GM18858 (cell line): ENCODE measurements at regions not wholly inside any gene's neighbourhood (a gene's known extent, or its start where the extent isn't known, plus 50 kb on each side); places are given as distances from the start of the nearest gene placed in this dataset.

Experiments used
- ATAC-seq: cut with Tn5 transposase; IDR thresholded peaks from one replicate; pipeline ENCODE4 v1.9.1; 2021; ENCODE audit not compliant: unreplicated experiment

GRCh38 chr5:106739127-106739526 lies 931.6 kb downstream of the EFNA5 start:
- ATAC-seq, result no peak

DNA sequence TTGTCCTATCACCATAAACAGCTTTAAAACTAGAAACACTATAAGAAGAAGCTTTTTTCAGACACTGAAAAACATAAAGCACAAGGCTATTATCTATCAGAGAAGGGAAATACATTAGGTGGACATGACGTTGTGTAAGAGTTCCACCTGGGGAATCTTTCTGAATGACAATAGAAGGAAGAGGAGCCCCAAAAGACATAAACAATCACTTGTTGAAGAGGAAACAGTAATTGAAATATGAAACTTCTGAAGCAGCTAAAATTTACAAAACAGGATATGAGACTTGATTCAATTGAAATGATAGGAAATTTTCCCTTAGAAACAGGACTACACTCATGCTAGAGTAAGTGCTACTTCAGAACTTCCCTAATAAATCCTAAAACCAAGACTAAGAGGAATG lies 933.6 kb downstream of the EFNA5 start:
- no peak for ATAC-seq

- no peak for ATAC-seq
These were observed 938.1 kb downstream of the EFNA5 start for GRCh38 chr5:106732624-106733023.

DNA sequence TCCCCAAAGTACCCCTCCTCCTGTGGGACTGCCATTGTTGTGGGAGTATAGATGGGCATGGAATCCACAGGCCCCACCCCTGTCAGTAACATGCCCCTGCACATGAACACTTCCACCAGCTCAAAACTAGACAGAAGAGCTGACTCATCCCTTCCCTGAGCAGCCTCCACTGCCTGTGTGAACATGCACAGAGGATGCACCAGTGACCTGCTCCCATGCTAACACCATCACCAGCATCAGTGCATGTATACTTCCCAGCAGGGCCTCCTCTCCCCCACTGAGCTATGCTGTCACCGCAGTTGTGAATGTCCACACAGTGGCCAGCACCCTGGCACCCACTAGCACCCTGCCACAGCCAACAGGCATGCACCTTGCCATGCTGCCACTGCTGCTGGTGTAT lies 939.8 kb downstream of the EFNA5 start:
- ATAC-seq, result no peak

DNA sequence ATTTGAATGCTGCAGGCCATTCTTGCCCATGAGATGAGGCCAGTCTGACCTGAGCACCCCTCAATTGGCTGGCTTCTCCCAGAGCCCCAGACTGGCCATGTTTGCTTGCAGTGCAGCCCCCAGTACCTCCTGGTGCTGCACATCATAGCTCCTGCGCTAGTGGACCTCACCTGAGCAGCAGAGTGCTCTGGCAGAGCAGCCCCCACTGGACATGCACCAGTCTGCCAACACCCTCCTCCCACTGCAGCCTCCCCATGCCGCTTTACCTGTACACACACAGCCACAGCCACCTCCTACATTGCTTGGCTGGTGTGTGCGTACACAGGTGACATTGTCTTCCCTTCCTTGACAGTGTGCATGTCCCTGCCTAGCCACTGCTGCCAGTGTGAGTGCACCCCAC lies 940.2 kb downstream of the EFNA5 start:
- no peak for ATAC-seq

- ATAC-seq, result no peak
These were observed 942.5 kb downstream of the EFNA5 start for GRCh38 chr5:106728208-106728607.

DNA sequence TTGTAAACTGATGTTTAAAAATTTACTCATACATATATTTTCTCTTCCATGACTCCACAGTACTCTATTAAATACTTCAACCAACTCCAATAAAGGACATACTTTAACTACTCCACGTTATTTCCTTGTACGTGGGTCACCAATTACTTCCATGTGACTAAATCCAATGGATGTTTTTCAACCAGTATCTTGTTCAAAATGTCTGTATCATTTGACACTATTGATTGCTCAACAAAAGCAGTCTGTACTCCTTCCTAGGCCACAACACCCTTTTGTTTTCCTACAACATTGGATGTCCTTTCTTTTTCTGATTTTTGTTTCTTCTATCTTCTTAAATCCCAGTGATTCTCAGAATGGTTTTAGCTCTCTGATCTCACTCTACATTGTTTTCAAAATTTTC lies 943.7 kb downstream of the EFNA5 start:
- ATAC-seq, result no peak

DNA sequence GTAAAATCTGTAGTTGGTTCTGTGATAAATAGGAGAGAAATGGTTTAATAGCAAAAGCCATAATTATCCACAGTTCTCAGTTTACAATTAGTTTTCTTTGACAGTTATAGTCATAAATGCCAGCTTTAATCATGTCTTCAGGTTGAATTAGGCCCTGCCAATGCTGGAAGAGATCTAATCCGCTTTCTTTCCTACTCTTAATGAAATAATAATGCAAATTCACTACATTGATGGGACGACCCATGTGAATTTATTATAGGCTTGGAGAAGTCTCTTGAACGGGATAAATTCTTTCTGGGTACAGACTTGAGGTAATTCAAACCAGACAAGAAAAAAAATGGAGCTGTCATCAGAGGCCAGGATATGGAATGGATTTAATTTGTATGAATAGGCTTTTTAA lies 950.4 kb downstream of the EFNA5 start:
- no peak for ATAC-seq

DNA sequence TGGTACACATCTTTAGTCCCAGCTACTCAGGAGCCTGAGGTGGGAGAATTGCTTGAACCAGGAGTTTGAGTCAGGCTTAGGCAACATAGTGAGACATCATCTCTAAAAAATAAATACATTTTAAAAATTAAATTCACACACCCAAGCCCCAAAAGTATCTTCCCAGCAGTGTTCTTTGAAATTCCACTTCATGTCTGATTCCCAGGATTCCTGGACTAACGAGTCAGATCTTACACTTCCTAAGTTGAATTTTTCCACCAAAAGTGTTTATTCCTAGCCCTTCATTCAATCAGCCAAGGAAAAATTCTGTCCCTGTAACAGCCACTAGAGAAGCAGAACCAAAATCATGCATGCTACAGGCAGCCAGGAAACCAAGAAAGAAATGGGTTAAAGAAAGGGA lies 970.9 kb downstream of the EFNA5 start:
- no peak for ATAC-seq

DNA sequence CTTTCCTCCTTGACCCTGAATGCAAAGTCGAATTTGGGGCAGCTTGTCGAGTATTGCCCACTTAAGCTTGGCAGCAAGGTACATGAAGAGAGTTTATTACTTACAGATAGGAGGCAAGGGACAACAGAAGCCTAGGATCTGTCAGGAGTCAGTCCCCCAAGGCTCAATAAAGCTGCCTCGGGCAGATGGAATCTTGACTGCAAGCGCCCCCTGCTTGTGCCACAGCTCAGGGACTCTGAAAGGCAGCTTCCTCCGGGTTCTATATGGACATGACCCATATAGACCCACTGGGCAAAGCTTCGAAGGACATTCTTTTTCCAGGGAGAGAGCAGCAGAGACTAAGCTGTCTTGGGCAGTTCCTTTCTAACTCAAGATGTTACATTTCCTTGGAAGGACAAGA lies 971.5 kb downstream of the EFNA5 start:
- no peak for ATAC-seq

DNA sequence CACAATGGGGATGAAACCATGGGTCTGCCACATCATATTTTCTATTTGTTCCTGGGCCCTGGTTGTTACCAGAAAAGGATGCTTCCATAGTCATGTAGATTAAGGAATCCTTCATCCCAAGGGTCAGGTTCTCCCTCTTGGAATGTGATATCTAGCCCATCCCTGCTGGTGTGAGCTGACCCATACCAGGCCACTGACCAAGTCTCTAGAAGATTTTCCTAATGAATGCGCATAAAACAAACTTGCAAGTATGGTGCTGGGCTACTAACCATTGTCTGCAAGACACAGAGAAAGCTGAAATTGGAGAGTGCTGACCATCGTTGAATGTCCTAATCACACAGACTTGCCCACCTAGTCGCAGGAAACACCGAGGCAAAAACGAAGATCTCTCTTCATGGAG lies 972.6 kb downstream of the EFNA5 start:
- ATAC-seq, result no peak

GRCh38 chr5:106691701-106692100 lies 979.0 kb downstream of the EFNA5 start:
- ATAC-seq, result no peak

DNA sequence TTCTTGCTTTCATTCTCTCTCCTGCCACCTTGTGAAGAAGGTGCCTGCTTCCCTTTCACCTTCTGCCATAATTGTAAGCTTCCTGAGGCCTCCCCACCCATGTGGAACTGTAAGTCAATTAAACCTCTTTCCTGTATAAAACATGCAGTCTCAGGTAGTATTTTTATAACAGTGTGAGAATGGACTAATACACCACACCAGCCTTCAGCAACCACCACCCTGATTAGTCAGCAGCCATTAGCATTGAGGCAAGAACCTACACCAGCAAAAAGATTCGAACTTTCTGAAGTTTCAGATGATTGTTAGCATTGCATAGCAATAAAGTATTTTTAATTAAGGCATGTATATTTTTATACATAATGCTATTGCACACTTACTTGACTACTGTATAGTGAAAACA lies 980.2 kb downstream of the EFNA5 start:
- no peak for ATAC-seq

- peak; percentile 80 for ATAC-seq
These were observed 990.4 kb downstream of the EFNA5 start for GRCh38 chr5:106680330-106680729.

DNA sequence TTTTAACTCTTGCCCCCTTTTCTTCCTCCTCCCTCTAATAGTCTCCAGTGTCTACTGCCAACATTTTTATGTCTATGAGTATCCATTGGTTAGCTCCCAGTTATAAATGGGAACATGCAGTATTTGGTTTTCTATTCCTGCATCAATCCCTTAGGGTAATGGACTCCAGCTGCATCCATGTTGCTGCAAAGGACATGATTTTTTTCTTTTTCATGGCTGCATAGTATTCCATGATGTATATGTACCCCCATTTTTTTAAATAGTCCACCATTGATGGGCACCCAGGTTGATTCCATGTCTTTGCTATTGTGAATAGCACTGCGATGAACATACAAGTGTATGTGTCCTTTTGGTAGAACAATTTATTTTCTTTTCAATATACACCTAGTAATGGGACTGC lies 993.7 kb downstream of the EFNA5 start:
- ATAC-seq, result no peak

- ATAC-seq, result no peak
These were observed 995.0 kb downstream of the EFNA5 start for GRCh38 chr5:106675687-106676086.

- ATAC-seq, result no peak
These were observed 996.8 kb downstream of the EFNA5 start for GRCh38 chr5:106673941-106674340.

DNA sequence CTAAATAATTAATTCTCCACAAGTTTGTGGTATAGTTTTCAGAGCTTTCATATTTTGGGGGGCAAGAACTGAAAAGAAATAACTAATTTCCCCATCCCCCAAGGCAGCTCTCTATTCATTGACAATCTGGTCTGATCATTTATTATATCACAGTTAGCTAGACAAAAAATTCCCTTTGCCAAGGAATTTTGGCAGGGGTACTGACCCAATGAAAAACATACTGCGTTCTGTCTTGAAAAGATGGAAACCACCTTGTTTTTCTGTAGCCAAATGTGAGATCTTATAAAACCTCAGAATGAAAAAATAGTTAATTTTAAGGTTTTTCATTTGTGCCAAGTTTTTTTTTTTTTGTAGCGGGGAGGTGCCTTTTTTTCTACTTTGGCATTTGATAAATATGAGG lies 1008.9 kb downstream of the EFNA5 start:
- ATAC-seq, result no peak

GRCh38 chr5:106660681-106661080 lies 1010.1 kb downstream of the EFNA5 start:
- no peak for ATAC-seq

GRCh38 chr5:106658150-106658549 lies 1012.6 kb downstream of the EFNA5 start:
- ATAC-seq, result no peak

DNA sequence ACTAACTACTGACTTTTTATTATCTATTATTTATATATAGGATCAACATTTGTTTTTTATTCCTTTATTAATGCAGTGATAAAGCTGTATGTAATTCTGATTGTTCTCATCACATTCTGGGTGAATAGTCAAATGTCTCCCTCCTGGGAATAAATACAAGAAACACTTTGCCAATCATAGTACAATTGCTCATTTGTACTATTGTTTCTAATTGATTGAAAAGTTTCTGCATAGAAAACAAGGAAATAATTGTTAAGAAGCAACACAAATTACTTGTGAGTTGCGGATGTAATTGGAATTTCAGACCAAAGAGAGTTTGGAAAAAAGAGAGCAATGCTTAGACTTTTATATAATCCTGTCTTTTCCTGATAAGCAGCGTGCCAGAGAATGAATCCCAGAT lies 1013.9 kb downstream of the EFNA5 start:
- ATAC-seq, result no peak

GRCh38 chr5:106649031-106649430 lies 1021.7 kb downstream of the EFNA5 start:
- ATAC-seq, result no peak

GRCh38 chr5:106648401-106648800 lies 1022.3 kb downstream of the EFNA5 start:
- ATAC-seq, result no peak

DNA sequence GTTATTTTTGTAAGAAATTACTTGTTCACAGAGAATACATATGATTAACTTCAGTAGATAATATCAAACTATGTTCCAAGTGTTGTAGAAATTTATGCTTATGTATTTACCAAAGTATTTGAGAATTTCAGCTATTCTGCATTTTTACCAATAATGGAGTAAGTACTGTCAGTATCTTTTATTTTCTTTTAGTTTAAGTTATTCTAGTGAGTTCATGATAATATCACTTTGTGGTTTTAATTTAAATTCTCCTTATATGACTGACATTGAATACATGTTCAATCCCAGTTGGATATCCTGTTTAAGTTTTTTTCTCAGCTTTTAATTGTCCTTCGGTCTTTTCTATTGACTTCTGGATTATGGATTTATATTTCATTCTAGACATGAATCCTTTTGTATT lies 1024.6 kb downstream of the EFNA5 start:
- ATAC-seq, result no peak
